ENCODE measurements at regions not wholly inside any gene's neighbourhood (a gene's known extent, or its start where the extent isn't known, plus 50 kb on each side); places are given as distances from the start of the nearest gene placed in this dataset.

DNA sequence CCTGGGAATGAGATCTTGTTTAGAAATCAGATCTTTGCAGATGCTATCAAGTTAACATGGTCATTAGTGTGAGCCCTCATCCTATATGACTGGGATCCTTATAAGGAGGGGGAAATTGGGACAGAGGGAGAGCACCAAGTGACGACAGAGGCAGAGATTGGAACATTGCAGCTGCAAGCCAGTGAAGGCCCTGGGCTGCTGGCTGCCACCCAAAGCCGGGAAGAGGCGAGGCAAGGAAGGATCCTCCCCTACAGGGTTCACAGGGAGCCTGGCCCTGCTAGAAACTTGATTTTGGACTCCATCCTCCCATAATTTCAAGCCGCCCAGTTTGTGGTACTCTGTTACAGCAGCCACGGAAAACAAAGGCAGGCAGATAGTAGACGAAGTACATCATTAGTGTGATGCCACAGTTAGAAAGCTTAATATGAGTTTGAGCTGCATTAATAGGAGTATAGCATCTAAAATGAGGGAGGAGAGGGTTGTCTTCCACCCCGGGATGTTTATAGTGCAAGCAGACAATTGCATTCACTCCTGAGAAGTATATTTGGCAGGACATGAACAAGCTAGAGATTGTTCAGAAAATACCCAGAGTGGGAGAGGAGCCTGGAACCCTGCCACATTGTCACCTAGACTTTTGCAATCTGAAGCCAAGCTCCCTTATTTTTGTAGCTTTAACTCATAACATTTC, 56.8 kb upstream of the CLMP start:
- H3K4me1 ChIP-seq, result no peaks in the 10 kb centered on the region
- no peak overlapping the region for H3K27ac ChIP-seq
- ATAC-seq, result peak in 2 of 4 donors; percentile 23 to 35
- peak in 1 of 3 donors; percentile 50 for DNase-seq
- H3K4me3 ChIP-seq, result no peak overlapping the region
- H3K27me3 ChIP-seq, result no peaks in the 10 kb centered on the region
- no peak for TF ChIP-seq POLR2A (IDR thresholded peaks at IDR 0.05)
- TF ChIP-seq, protein P1, sequence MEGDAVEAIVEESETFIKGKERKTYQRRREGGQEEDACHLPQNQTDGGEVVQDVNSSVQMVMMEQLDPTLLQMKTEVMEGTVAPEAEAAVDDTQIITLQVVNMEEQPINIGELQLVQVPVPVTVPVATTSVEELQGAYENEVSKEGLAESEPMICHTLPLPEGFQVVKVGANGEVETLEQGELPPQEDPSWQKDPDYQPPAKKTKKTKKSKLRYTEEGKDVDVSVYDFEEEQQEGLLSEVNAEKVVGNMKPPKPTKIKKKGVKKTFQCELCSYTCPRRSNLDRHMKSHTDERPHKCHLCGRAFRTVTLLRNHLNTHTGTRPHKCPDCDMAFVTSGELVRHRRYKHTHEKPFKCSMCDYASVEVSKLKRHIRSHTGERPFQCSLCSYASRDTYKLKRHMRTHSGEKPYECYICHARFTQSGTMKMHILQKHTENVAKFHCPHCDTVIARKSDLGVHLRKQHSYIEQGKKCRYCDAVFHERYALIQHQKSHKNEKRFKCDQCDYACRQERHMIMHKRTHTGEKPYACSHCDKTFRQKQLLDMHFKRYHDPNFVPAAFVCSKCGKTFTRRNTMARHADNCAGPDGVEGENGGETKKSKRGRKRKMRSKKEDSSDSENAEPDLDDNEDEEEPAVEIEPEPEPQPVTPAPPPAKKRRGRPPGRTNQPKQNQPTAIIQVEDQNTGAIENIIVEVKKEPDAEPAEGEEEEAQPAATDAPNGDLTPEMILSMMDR (IDR thresholded peaks at IDR 0.05), result no peak
- 30% methylated on average over 4 of the region's 7 CpGs for WGBS (ENCODE audit: insufficient coverage, low coverage, low lambda C conversion rate, missing lambda C conversion rate)
- intact Hi-C loops (cut with DNase I), result no loop called here
- H3K9me3 ChIP-seq, result no peaks in the 10 kb centered on the region
- H3K36me3 ChIP-seq, result no peaks in the 10 kb centered on the region

DNA sequence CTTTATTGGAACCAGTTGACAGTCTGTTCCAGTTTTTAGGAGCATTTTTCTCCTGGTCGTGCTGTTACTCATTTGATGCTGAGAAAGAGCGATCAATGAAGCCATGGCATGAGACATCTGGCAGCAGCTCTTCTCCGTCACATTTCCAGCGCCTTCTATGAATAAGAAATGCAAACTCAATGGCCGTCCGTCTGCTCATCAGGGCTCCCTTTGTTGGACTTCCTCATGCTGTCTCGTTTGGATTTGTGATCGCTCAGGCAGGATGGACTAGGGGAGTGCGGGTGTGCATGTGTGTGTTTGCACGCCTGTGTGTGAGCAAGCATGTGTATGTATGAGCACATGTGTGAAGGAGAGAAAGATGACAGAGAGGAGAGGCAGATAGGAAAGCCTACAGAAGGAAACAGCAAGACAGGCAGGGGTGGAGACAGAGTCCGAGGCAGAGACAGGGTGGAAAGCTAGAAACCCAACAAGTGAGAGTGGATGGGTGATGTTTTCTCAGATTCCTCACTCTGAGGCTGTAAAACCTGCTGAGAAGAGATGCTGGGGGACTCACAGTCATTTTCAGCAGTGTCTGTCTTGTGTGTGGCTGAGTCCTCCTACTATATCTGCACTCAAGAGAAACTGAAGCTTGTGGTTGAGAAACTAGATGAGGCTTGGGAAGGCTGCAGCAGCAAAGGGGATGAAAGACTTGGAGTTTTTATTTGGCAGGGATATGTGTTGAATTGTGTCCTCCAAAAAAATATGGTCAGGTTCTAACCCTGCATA, 56.0 kb upstream of the CLMP start:
- Histone ChIP-seq H3K27ac (no peak overlapping the region), H3K4me1 (no peaks in the 10 kb centered on the region), H3K27me3 (no peaks in the 10 kb centered on the region), H3K9me3 (no peaks in the 10 kb centered on the region), H3K36me3 (no peaks in the 10 kb centered on the region), H3K4me3 (no peak overlapping the region)
- 73% methylated on average over 10 of the region's 11 CpGs for WGBS (ENCODE audit: insufficient coverage, low coverage, low lambda C conversion rate, missing lambda C conversion rate)
- ATAC-seq, result no peak
- TF ChIP-seq, protein P1 (IDR thresholded peaks at IDR 0.05), result no peak
- TF ChIP-seq POLR2A (IDR thresholded peaks at IDR 0.05), result no peak
- DNase-seq, result no peak
- intact Hi-C loops (cut with DNase I), result no loop called here

DNA sequence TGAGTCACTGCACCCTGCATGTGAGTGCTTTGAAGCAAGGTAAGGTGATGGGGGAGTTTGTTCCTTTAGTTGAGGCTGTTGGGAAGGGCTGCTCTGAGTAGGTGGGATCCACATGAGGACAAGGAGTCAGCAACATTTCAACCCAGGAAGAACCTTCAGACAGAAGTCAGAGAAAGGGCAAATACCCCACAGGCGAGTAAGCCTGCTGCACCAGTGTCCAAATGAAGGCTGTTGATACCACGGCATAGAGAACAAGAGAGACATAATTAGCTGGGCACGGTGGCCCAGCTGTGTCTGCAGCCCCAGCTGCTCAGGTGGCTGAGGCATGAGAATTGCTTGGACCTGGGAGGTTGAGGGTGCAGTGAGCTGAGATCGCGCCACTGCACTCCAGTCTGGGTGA, 54.3 kb upstream of the CLMP start:
- no peaks in the 10 kb centered on the region for H3K27me3 ChIP-seq
- no peaks in the 10 kb centered on the region for H3K9me3 ChIP-seq
- H3K27ac ChIP-seq, result no peak overlapping the region
- TF ChIP-seq, protein P1 (IDR thresholded peaks at IDR 0.05), result no peak
- TF ChIP-seq POLR2A (IDR thresholded peaks at IDR 0.05), result no peak
- DNase-seq (no peak), ATAC-seq (no peak)
- H3K4me3 ChIP-seq, result no peak overlapping the region
- no peaks in the 10 kb centered on the region for H3K36me3 ChIP-seq
- H3K4me1 ChIP-seq, result no peaks in the 10 kb centered on the region
- intact Hi-C loops (cut with DNase I), result loop anchor here (5.0 kb wide), 2 partner anchors 137 to 142 kb away; no protein-coding TSS in a partner anchor
- WGBS (ENCODE audit: insufficient coverage, low coverage, low lambda C conversion rate, missing lambda C conversion rate), result 83% methylated on average over 5 of the region's 5 CpGs

DNA sequence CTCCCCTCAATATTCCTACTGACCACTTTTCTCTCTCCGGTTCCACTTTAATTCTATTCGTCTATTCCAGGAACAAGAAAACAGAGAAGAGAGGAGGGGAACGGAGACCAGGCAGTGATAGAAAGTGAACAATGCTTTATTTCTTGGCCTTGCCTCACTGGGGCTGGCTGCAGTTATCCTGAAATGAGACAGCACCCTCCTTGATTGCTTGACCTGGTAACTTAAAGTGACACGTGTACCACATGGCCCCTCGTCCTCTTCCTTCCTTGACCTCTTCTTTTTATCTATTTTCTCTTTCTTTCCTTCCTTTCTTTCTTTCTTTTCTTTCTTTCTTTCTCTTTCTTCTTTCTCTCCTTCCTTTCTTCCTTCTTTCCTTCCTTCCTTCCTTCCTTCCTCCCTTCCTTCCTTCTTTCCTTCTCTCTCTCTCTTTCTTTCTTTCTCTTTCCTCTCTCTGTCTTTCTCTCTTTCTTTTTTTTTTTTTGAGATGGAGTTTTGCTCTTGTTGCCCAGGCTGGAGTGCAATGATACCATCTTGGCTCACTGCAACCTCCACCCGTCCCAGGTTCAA, 52.8 kb upstream of the CLMP start:
- H3K4me1 ChIP-seq, result no peaks in the 10 kb centered on the region
- ATAC-seq, result no peak
- H3K36me3 ChIP-seq, result no peaks in the 10 kb centered on the region
- no peaks in the 10 kb centered on the region for H3K27me3 ChIP-seq
- DNase-seq, result no peak
- TF ChIP-seq, protein P1 (IDR thresholded peaks at IDR 0.05), result no peak
- TF ChIP-seq POLR2A (IDR thresholded peaks at IDR 0.05), result no peak
- intact Hi-C loops (cut with DNase I), result loop anchor here (5.0 kb wide), 2 partner anchors 136 to 141 kb away; no protein-coding TSS in a partner anchor
- 21% methylated on average over 6 of the region's 6 CpGs for WGBS (ENCODE audit: insufficient coverage, low coverage, low lambda C conversion rate, missing lambda C conversion rate)
- no peak overlapping the region for H3K27ac ChIP-seq
- H3K4me3 ChIP-seq, result no peak overlapping the region
- no peaks in the 10 kb centered on the region for H3K9me3 ChIP-seq
